ENCODE measurements at regions not wholly inside any gene's neighbourhood (a gene's known extent, or its start where the extent isn't known, plus 50 kb on each side); places are given as distances from the start of the nearest gene placed in this dataset.

- TF ChIP-seq POLR2A (IDR thresholded peaks at IDR 0.05; ENCODE audit: low read depth, low read length): no peak
- TF ChIP-seq POLR2AphosphoS5 (IDR thresholded peaks at IDR 0.05; ENCODE audit: low read depth, low read length): no peak
- TF ChIP-seq TAF1 (IDR thresholded peaks at IDR 0.05; ENCODE audit: low read depth, low read length): no peak
- no peak for TF ChIP-seq SPI1 (IDR thresholded peaks at IDR 0.05; ENCODE audit: low read depth, low read length)
Observed at GRCh38 chr21:18164483-18164882, 80.2 kb upstream of the CHODL start.

Data from GM12891 (cell line).